ENCODE measurements at regions not wholly inside any gene's neighbourhood (a gene's known extent, or its start where the extent isn't known, plus 50 kb on each side); places are given as distances from the start of the nearest gene placed in this dataset.

DNA sequence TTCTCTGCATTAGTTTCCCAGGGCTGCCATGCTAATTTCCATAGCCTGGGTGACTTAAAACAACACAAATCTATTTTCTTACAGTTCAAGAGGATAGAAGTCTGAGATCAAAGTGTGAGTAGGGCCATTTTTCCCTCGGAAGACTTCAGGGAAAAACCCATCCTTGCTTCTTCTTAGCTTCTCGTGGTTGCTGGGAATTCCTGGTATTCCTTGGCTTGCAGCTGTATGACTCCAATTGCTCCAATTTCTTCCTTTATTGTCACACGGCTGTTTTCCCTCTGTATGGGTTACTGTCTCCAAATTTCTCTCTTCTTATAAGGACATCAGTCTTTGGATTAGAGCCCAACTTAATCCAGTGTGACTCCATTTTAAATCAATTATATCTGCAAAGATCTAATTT lies 128.4 kb upstream of the JAG1 start:
- Mint-ChIP-seq H3K4me3 (no peak overlapping the region), H3K4me1 (ENCODE audit: low read depth) (no peaks in the 10 kb centered on the region), H3K36me3 (ENCODE audit: low read depth) (no peaks in the 10 kb centered on the region), H3K27me3 (peaks cover under 1% of the 10 kb centered on the region), H3K27ac (no peak overlapping the region), H3K9me3 (no peaks in the 10 kb centered on the region)
- Histone ChIP-seq H3K36me3 (ENCODE audit: insufficient read depth, low read length) (no peaks in the 10 kb centered on the region), H3K4me1 (ENCODE audit: insufficient read depth, low read length) (no peaks in the 10 kb centered on the region), H3K9me3 (ENCODE audit: control insufficient read depth in 1 of 2, insufficient read depth in 1 of 2, low read length in 2 of 2) (no peaks in the 10 kb centered on the region), H3K4me3 (ENCODE audit: low read length) (no peak overlapping the region), H3K27ac (ENCODE audit: low read depth in 1 of 2, low read length in 2 of 2) (no peak overlapping the region), H3K27me3 (ENCODE audit: control insufficient read depth in 1 of 2, insufficient read depth in 2 of 2, low read length in 2 of 2) (peaks cover 0 to 5% of the 10 kb centered on the region in 2 experiments)
- no peak for TF ChIP-seq CTCF (IDR thresholded peaks at IDR 0.05)
- intact Hi-C loops (cut with DNase I, micrococcal nuclease): no loop called here
- no peak for ATAC-seq (ENCODE audit: poor library complexity)
- DNase-seq: no peak
- CTCF ChIA-PET: no interaction called here
- POLR2A ChIA-PET: no interaction called here

GRCh38 chr20:10805764-10806163 lies 132.0 kb upstream of the JAG1 start:
- no peak overlapping the region for H3K27ac ChIP-seq (ENCODE audit: low read depth in 1 of 2, low read length in 2 of 2)
- H3K27me3 ChIP-seq (ENCODE audit: control insufficient read depth in 1 of 2, insufficient read depth in 2 of 2, low read length in 2 of 2): peaks cover 0 to 5% of the 10 kb centered on the region in 2 experiments
- no peaks in the 10 kb centered on the region for H3K36me3 Mint-ChIP-seq (ENCODE audit: low read depth)
- H3K27ac Mint-ChIP-seq: no peak overlapping the region
- no peak for DNase-seq
- ATAC-seq (ENCODE audit: poor library complexity): no peak
- H3K9me3 Mint-ChIP-seq: no peaks in the 10 kb centered on the region
- POLR2A ChIA-PET: no interaction called here
- H3K9me3 ChIP-seq (ENCODE audit: control insufficient read depth in 1 of 2, insufficient read depth in 1 of 2, low read length in 2 of 2): no peaks in the 10 kb centered on the region
- H3K4me1 Mint-ChIP-seq (ENCODE audit: low read depth): no peaks in the 10 kb centered on the region
- intact Hi-C loops (cut with DNase I, micrococcal nuclease): no loop called here
- no peak for TF ChIP-seq CTCF (IDR thresholded peaks at IDR 0.05)
- H3K4me3 Mint-ChIP-seq: no peak overlapping the region
- H3K4me1 ChIP-seq (ENCODE audit: insufficient read depth, low read length): no peaks in the 10 kb centered on the region
- no peak overlapping the region for H3K4me3 ChIP-seq (ENCODE audit: low read length)
- CTCF ChIA-PET: interaction anchor here (1.1 kb wide), 1 partner anchor 12 kb away, joined by 3 read pairs; no protein-coding TSS in a partner anchor
- no peaks in the 10 kb centered on the region for H3K27me3 Mint-ChIP-seq
- no peaks in the 10 kb centered on the region for H3K36me3 ChIP-seq (ENCODE audit: insufficient read depth, low read length)

DNA sequence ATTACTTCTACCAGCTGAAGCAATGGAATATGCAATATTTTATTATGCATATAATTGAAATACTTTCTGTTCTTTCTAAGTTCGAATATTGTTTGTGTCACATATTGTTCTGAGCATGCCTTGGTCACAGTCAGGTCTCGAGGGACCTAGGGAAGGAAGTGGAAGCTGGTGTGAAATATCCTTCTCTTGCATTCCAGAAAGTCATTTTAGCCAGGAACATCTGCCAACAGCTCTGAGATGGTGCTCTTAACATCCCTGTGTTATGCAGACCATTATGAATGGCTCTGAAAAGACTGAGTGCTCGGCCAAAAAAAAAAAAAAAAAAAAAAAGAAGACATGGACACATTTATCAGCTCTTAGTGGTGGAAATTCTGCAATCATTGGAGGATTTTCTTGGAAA lies 132.7 kb upstream of the JAG1 start:
- Mint-ChIP-seq H3K27ac (no peak overlapping the region), H3K4me1 (ENCODE audit: low read depth) (no peaks in the 10 kb centered on the region), H3K27me3 (no peaks in the 10 kb centered on the region), H3K4me3 (no peak overlapping the region), H3K36me3 (ENCODE audit: low read depth) (no peaks in the 10 kb centered on the region), H3K9me3 (no peaks in the 10 kb centered on the region)
- H3K4me3 ChIP-seq (ENCODE audit: low read length): no peak overlapping the region
- intact Hi-C loops (cut with DNase I, micrococcal nuclease): no loop called here
- peaks cover 0 to 5% of the 10 kb centered on the region in 2 experiments for H3K27me3 ChIP-seq (ENCODE audit: control insufficient read depth in 1 of 2, insufficient read depth in 2 of 2, low read length in 2 of 2)
- H3K4me1 ChIP-seq (ENCODE audit: insufficient read depth, low read length): no peaks in the 10 kb centered on the region
- POLR2A ChIA-PET: no interaction called here
- ATAC-seq (ENCODE audit: poor library complexity) (no peak), DNase-seq (no peak)
- H3K9me3 ChIP-seq (ENCODE audit: control insufficient read depth in 1 of 2, insufficient read depth in 1 of 2, low read length in 2 of 2): no peaks in the 10 kb centered on the region
- CTCF ChIA-PET: interaction anchor here (1.1 kb wide), 1 partner anchor 11 kb away, joined by 3 read pairs; no protein-coding TSS in a partner anchor
- H3K36me3 ChIP-seq (ENCODE audit: insufficient read depth, low read length): no peaks in the 10 kb centered on the region
- no peak for TF ChIP-seq CTCF (IDR thresholded peaks at IDR 0.05)
- no peak overlapping the region for H3K27ac ChIP-seq (ENCODE audit: low read depth in 1 of 2, low read length in 2 of 2)

Measured in CD4-positive, alpha-beta T cell (primary cell).